ENCODE measurements at regions not wholly inside any gene's neighbourhood (a gene's known extent, or its start where the extent isn't known, plus 50 kb on each side); places are given as distances from the start of the nearest gene placed in this dataset.

GRCh38 chr2:150778828-150779227 lies 291.4 kb upstream of the RND3 start:
- TF ChIP-seq YY1 (IDR thresholded peaks at IDR 0.05; ENCODE audit: extremely low read depth, insufficient replicate concordance, low read depth, low read length) (no peak), ZNF274 (IDR thresholded peaks at IDR 0.05; ENCODE audit: low read depth, low read length) (no peak), MAX (IDR thresholded peaks at IDR 0.05) (no peak), CTCF (IDR thresholded peaks at IDR 0.05 in 2 of 3, conservative IDR thresholded peaks at IDR 0.05 in 1 of 3; ENCODE audit: borderline replicate concordance in 1 of 3, insufficient read depth in 1 of 3, low read depth in 2 of 3, low read length in 2 of 3) (no peak), REST (IDR thresholded peaks at IDR 0.05; ENCODE audit: low read depth) (no peak), ZFX (IDR thresholded peaks at IDR 0.05) (no peak), POLR2A (IDR thresholded peaks at IDR 0.05; ENCODE audit: borderline replicate concordance, extremely low read depth, insufficient read depth, insufficient read length) (no peak), RAD21 (IDR thresholded peaks at IDR 0.05; ENCODE audit: low read depth) (no peak), POLR2AphosphoS5 (IDR thresholded peaks at IDR 0.05; ENCODE audit: low read depth, low read length) (no peak), SRF (IDR thresholded peaks at IDR 0.05; ENCODE audit: low read depth) (no peak), CEBPB (IDR thresholded peaks at IDR 0.05; ENCODE audit: low read depth) (no peak)
